ENCODE measurements at regions not wholly inside any gene's neighbourhood (a gene's known extent, or its start where the extent isn't known, plus 50 kb on each side); places are given as distances from the start of the nearest gene placed in this dataset.

DNA sequence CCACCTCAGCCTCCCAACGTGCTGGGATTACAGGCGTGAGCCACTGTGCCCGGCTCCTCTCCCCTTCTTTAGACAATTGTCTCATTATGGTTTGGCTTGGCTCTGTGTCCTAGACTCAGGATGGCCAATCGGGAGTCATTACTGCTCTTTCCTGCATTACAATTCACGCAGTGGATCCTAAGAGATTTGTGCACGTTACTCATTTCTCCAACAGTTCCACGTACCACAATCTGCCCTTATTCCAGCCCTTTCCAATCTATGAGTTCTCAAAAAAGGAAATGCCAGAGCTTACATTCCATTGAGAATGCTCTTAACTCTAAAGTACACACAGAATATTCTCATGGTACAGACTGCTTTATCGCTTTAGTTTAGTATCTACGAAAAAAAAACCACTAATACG is 357.0 kb downstream of the GPATCH2 start:
- Mint-ChIP-seq H3K27ac (no peak overlapping the region), H3K27me3 (no peaks in the 10 kb centered on the region), H3K4me3 (no peak overlapping the region), H3K9me3 (peaks cover 3% of the 10 kb centered on the region), H3K36me3 (ENCODE audit: low read depth) (no peaks in the 10 kb centered on the region), H3K4me1 (no peaks in the 10 kb centered on the region)
- POLR2A ChIA-PET = no interaction called here
- no peak for DNase-seq
- CTCF ChIA-PET = no interaction called here

DNA sequence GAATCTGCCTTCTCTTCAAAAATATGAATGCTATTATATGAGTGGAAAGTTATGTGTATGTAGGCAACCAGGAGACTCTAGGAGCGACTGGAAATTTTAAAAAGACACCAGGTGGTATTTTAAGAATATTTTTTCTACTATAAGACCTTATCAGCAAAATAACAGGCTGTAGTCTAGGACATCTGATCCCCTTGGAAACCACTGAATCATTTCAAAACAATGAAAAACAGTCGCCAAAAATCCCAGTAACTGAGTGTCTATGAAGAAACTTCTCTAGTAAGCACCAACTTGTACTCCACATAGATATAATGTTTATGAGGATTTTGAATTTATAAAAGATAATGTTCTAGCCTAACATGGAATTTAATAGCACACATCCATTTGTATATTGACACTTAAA is 358.5 kb downstream of the GPATCH2 start:
- Mint-ChIP-seq H3K9me3 (peaks cover 3% of the 10 kb centered on the region), H3K36me3 (ENCODE audit: low read depth) (no peaks in the 10 kb centered on the region), H3K27ac (no peak overlapping the region), H3K4me1 (no peaks in the 10 kb centered on the region), H3K4me3 (no peak overlapping the region), H3K27me3 (no peaks in the 10 kb centered on the region)
- ChIA-PET POLR2A (no interaction called here), CTCF (no interaction called here)
- no peak for DNase-seq

DNA sequence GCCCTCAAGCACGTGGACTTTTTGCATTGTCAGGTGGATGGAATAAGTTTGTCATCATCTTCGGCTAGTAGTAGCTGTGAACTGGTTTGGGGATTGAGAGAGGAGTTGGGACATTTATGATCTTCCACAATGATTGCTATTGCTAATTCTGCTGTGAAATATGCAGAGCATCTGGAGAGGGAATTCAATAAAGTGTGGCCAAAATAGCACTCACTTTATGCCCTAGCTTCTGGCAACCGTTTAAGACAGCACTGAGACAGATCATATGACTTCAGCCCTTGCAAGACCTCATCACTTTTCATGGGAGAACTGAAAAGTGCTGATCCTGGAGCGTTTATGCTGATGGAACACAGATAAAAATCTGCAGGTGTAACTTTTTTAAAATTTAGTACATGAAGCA is 360.8 kb downstream of the GPATCH2 start:
- H3K27ac Mint-ChIP-seq = no peak overlapping the region
- DNase-seq = no peak
- peaks cover 3% of the 10 kb centered on the region for H3K9me3 Mint-ChIP-seq
- H3K4me1 Mint-ChIP-seq = no peaks in the 10 kb centered on the region
- no peaks in the 10 kb centered on the region for H3K27me3 Mint-ChIP-seq
- CTCF ChIA-PET = no interaction called here
- POLR2A ChIA-PET = no interaction called here
- H3K36me3 Mint-ChIP-seq (ENCODE audit: low read depth) = no peaks in the 10 kb centered on the region
- no peak overlapping the region for H3K4me3 Mint-ChIP-seq

DNA sequence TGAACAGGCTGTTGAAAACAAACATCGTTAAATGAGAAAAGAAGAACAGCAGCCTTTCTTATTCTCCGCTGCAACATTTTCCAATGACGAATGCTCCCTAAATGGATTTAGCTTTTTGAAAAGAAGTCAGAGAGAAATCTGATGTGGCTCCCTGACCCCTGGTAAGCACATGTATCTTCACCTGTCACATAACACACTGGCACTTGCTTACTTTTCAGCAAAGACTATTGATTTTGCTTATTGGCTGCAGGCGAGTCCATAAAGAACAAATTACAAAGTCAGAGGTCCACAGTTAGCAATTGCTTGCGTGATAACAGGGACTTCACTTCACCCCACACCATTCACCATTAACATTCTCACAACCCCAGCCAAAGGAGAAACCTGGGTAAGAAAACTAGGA is 362.8 kb downstream of the GPATCH2 start:
- Mint-ChIP-seq H3K27me3 (no peaks in the 10 kb centered on the region), H3K9me3 (peaks cover 3% of the 10 kb centered on the region), H3K4me3 (no peak overlapping the region), H3K4me1 (no peaks in the 10 kb centered on the region), H3K27ac (no peak overlapping the region), H3K36me3 (ENCODE audit: low read depth) (no peaks in the 10 kb centered on the region)
- DNase-seq = no peak
- POLR2A ChIA-PET = no interaction called here
- CTCF ChIA-PET = no interaction called here

DNA sequence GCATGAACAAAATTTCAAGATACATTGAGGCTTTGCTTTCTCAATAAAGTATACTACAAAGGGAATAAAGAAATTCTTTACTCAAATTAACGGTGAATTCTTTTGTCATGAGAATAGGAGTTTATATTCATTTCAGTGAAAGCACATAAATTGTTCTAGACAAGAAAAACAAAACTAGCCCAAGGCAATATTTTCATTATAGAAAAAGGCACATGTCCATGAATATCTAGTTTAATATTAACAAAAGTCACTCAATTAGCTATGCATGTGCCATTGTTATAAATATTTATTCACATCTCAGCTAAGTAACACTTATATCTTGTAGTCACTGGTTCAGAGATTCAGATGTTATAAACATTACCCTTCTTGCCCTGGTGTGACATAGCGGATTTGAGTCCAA is 369.3 kb downstream of the GPATCH2 start:
- POLR2A ChIA-PET = no interaction called here
- Mint-ChIP-seq H3K4me1 (no peaks in the 10 kb centered on the region), H3K27ac (no peak overlapping the region), H3K27me3 (no peaks in the 10 kb centered on the region), H3K36me3 (ENCODE audit: low read depth) (no peaks in the 10 kb centered on the region), H3K9me3 (peaks cover 3% of the 10 kb centered on the region), H3K4me3 (no peak overlapping the region)
- DNase-seq = no peak
- CTCF ChIA-PET = interaction anchor here (0.9 kb wide), 1 partner anchor 23 kb away, joined by 3 read pairs; no protein-coding TSS in a partner anchor

DNA sequence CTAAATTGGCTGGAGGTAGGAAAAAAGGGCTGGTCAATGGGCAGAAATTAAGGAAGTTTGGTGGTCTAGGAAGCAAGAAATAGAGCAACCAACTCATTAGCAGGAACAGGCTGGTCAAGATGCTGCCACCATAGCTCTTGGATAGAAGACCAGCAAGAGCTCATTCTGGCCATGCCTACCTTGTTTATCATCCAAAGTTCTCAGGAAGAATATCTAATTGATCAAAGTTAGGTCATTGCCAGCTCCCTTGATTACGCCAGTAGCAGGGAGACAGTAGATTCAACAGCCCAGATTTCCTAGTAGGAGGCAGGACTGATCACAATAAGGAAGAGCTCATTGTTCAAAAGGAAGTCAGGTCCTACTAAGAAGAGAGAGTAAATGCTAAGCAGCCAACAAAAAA is 370.2 kb downstream of the GPATCH2 start:
- H3K36me3 Mint-ChIP-seq (ENCODE audit: low read depth) = no peaks in the 10 kb centered on the region
- ChIA-PET CTCF (no interaction called here), POLR2A (no interaction called here)
- no peak overlapping the region for H3K27ac Mint-ChIP-seq
- H3K27me3 Mint-ChIP-seq = no peaks in the 10 kb centered on the region
- DNase-seq = no peak
- H3K9me3 Mint-ChIP-seq = peaks cover 3% of the 10 kb centered on the region
- no peaks in the 10 kb centered on the region for H3K4me1 Mint-ChIP-seq
- no peak overlapping the region for H3K4me3 Mint-ChIP-seq

DNA sequence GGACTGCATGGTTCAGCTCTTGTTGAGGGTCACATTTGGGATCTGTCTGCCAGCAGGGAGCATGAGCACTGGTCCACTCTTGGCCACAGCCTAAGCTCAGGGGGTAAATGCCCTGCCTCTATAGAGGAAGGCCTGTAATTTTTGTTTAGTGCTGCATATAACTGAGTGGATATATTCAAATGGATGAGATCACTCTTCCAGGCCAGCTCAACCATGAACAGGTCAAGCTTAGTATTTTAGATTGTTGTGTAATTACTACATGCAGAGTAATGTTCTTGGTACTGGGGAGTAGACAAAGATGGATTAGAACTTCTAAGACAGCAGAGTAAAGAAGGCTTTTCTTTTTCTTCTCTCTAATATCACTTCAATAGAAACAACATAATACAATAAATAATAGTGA is 376.9 kb downstream of the GPATCH2 start:
- no peak for DNase-seq
- H3K4me1 Mint-ChIP-seq = no peaks in the 10 kb centered on the region
- H3K9me3 Mint-ChIP-seq = no peaks in the 10 kb centered on the region
- POLR2A ChIA-PET = no interaction called here
- no peaks in the 10 kb centered on the region for H3K27me3 Mint-ChIP-seq
- no peaks in the 10 kb centered on the region for H3K36me3 Mint-ChIP-seq (ENCODE audit: low read depth)
- CTCF ChIA-PET = no interaction called here
- H3K4me3 Mint-ChIP-seq = no peak overlapping the region
- no peak overlapping the region for H3K27ac Mint-ChIP-seq

DNA sequence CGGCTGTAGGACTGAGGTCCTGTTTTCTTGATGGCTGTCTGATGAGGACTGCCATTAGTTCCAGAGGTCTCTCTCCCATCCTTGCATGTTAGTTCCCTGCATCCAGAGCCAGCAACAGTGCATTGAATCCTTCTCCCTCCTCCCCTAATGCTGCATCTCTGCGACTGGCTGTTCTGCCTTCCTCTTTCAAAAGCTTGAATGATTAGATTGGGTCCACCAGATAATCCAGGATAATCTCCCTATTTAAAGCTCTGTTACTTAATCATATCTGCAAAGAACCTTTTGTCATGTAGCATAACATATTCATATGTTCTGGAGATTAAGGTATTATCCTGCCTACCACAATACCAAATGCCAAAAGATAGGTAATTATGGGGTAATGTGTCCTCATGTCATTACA is 377.5 kb downstream of the GPATCH2 start:
- H3K4me3 Mint-ChIP-seq = no peak overlapping the region
- ChIA-PET CTCF (no interaction called here), POLR2A (no interaction called here)
- H3K27me3 Mint-ChIP-seq = no peaks in the 10 kb centered on the region
- no peaks in the 10 kb centered on the region for H3K9me3 Mint-ChIP-seq
- no peaks in the 10 kb centered on the region for H3K4me1 Mint-ChIP-seq
- no peaks in the 10 kb centered on the region for H3K36me3 Mint-ChIP-seq (ENCODE audit: low read depth)
- no peak for DNase-seq
- no peak overlapping the region for H3K27ac Mint-ChIP-seq

DNA sequence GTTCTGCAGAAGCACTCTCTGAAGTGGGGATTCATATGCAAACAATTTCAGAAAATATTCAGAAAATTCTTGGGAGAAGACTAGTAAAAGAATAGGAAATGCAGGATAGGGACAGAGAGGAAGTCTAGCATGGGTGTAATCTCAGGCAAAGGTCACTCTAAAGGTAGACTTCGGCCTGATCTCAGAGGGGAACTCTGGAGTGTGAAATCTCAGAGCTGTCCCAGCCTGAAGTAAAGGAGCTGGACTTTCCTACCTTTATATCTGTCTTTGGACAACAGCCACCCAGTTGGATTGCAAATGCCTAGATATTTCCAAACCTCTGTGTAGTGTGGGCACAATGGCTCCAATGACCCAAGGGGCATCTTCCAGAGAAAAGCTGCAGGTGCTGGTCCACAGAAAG is 379.8 kb downstream of the GPATCH2 start:
- Mint-ChIP-seq H3K36me3 (ENCODE audit: low read depth) (no peaks in the 10 kb centered on the region), H3K27ac (no peak overlapping the region), H3K4me1 (no peaks in the 10 kb centered on the region), H3K4me3 (no peak overlapping the region), H3K27me3 (no peaks in the 10 kb centered on the region), H3K9me3 (no peaks in the 10 kb centered on the region)
- DNase-seq = no peak
- ChIA-PET CTCF (no interaction called here), POLR2A (no interaction called here)

DNA sequence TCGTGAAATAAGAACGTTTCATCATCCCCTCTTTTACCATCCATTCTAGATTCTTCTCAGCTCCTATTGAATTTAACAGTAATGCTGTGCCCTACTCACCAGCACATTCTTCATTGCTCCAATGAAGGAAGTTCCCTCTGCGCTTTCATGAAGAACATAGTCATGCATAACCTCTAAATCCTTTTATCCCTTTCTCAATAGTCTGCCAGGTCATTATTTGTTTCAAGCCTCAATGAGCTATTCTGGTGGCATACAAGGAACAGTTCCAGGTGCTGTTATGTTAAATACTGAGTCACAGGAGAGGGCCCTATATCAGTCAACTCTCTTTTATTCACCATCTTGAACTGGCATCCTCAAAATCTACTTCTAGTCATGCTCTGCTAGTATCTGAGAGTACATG is 381.0 kb downstream of the GPATCH2 start:
- POLR2A ChIA-PET = no interaction called here
- DNase-seq = no peak
- no peak overlapping the region for H3K4me3 Mint-ChIP-seq
- CTCF ChIA-PET = no interaction called here
- H3K27me3 Mint-ChIP-seq = no peaks in the 10 kb centered on the region
- no peaks in the 10 kb centered on the region for H3K4me1 Mint-ChIP-seq
- H3K9me3 Mint-ChIP-seq = no peaks in the 10 kb centered on the region
- no peak overlapping the region for H3K27ac Mint-ChIP-seq
- H3K36me3 Mint-ChIP-seq (ENCODE audit: low read depth) = no peaks in the 10 kb centered on the region

DNA sequence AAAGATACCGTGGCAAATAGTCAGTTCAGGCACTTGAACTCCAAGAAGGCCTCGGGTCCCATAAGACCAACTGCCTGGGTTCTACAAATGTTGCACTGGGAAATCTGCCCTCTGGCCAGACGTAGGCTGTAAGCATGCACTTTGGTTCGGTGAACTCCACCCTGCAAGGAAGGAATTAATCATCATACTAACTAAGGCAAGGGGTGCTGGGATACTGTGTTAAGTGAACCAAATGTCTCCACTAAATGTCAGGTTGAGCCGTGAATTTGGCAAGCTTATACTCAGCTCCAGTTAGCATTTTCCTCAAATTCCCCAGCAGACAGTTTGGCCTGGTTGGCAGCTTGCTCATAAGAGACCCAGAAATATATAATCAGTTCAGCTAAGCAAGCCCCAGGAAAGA is 385.9 kb downstream of the GPATCH2 start:
- Mint-ChIP-seq H3K27me3 (no peaks in the 10 kb centered on the region), H3K9me3 (no peaks in the 10 kb centered on the region), H3K27ac (no peak overlapping the region), H3K4me3 (no peak overlapping the region), H3K4me1 (no peaks in the 10 kb centered on the region), H3K36me3 (ENCODE audit: low read depth) (no peaks in the 10 kb centered on the region)
- CTCF ChIA-PET = no interaction called here
- POLR2A ChIA-PET = no interaction called here
- no peak for DNase-seq

DNA sequence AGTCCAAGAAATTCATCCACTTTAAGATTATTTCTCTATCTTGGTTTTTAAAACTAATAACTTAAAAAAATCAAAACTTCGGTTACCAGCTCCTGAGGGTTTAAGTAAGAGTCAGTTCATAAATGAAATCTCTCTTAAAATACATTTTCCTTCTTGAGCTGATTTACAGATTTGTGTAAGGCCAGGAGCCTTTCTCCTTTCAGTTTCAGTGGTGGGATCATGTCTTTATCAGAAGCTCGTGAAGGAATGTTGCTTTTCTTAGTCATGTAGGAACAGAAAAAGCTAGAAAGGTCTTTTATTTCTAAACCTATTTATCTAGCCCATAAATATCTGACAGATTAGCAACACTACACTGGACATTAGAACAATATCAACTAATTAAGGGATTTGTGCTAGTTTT is 390.2 kb downstream of the GPATCH2 start:
- DNase-seq = no peak
- POLR2A ChIA-PET = no interaction called here
- no peak overlapping the region for H3K27ac Mint-ChIP-seq
- no peak overlapping the region for H3K4me3 Mint-ChIP-seq
- CTCF ChIA-PET = no interaction called here
- H3K9me3 Mint-ChIP-seq = no peaks in the 10 kb centered on the region
- no peaks in the 10 kb centered on the region for H3K27me3 Mint-ChIP-seq
- no peaks in the 10 kb centered on the region for H3K4me1 Mint-ChIP-seq
- H3K36me3 Mint-ChIP-seq (ENCODE audit: low read depth) = no peaks in the 10 kb centered on the region

DNA sequence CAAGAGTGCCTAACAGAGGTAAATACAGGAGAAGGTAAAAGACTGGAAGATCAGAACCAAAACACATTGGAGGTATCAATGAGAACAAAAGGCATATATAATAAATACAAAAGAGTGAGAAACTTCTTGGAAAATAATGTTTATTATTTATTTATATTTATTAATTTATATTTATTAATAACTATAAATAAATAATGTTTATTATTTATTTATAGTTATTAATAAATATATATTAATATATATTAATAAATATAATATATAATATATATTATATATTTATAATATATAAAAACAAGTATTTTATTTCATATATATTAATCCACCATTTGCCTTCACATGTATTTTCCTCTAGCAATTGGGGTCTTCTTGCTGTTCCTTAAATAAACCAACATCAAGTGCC is 391.9 kb downstream of the GPATCH2 start:
- no peaks in the 10 kb centered on the region for H3K9me3 Mint-ChIP-seq
- H3K36me3 Mint-ChIP-seq (ENCODE audit: low read depth) = no peaks in the 10 kb centered on the region
- H3K4me3 Mint-ChIP-seq = no peak overlapping the region
- CTCF ChIA-PET = no interaction called here
- no peaks in the 10 kb centered on the region for H3K4me1 Mint-ChIP-seq
- no peaks in the 10 kb centered on the region for H3K27me3 Mint-ChIP-seq
- H3K27ac Mint-ChIP-seq = no peak overlapping the region
- POLR2A ChIA-PET = no interaction called here
- no peak for DNase-seq

DNA sequence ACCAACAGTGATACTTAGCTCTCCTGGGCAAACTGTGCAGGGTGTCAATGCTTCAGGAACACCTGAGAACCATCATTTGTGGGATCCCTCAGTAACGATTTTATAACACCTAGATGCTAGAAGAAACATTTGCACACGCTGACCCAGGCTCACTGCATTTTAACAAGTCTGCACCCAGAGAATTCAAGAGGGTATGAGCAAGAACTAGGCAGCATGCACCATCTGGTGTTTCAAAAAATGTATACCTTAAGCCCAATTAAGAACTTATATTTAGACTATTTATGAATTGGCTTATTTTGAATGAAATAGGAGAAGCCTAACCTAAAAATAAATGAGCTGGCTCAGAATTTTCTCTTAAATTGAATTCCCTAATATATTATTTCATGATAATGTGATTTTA is 400.5 kb downstream of the GPATCH2 start:
- Mint-ChIP-seq H3K9me3 (no peaks in the 10 kb centered on the region), H3K36me3 (ENCODE audit: low read depth) (no peaks in the 10 kb centered on the region), H3K27ac (no peak overlapping the region), H3K4me1 (no peaks in the 10 kb centered on the region), H3K27me3 (no peaks in the 10 kb centered on the region), H3K4me3 (no peak overlapping the region)
- POLR2A ChIA-PET = no interaction called here
- CTCF ChIA-PET = no interaction called here
- no peak for DNase-seq

DNA sequence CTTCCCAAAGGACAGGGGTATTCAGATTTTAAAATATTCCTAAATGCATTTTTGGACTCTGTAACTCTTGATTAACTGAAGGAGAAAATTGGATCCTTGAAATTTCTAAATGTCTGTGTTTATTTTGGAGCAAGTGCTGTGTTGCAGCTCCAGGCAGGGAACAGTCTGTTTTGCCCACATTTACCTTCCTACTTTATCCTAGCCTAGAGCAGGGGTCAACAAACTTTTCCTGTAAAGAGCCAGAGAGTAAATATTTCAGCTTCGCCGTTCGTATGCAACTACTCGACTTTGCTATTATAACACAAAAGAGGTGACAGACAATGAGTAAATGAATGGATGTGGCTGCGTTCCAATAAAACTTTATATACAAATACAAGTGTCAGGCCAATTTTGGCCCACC is 402.2 kb downstream of the GPATCH2 start:
- no peak for DNase-seq
- Mint-ChIP-seq H3K27ac (no peak overlapping the region), H3K4me3 (no peak overlapping the region), H3K9me3 (no peaks in the 10 kb centered on the region), H3K27me3 (no peaks in the 10 kb centered on the region), H3K36me3 (ENCODE audit: low read depth) (no peaks in the 10 kb centered on the region), H3K4me1 (no peaks in the 10 kb centered on the region)
- POLR2A ChIA-PET = no interaction called here
- CTCF ChIA-PET = no interaction called here
